T1000 (cell line): ENCODE measurements at regions not wholly inside any gene's neighbourhood (a gene's known extent, or its start where the extent isn't known, plus 50 kb on each side); places are given as distances from the start of the nearest gene placed in this dataset.

Experiments
- DNase-seq: peaks from one replicate; lab custom pipeline; 2025; ENCODE audit warnings: mixed read lengths; lab: John Stamatoyannopoulos, UW

- no peak for DNase-seq
Measured at GRCh38 chr20:58017970-58018530, 210.4 kb downstream of the ANKRD60 start.

- peak; percentile 87 for DNase-seq
Measured at GRCh38 chr20:58017231-58017969, 211.1 kb downstream of the ANKRD60 start.

GRCh38 chr20:58016779-58017178 lies 211.7 kb downstream of the ANKRD60 start:
- DNase-seq = no peak

GRCh38 chr20:58014628-58015315 lies 213.7 kb downstream of the ANKRD60 start:
- no peak for DNase-seq

GRCh38 chr20:58012731-58013510 lies 215.5 kb downstream of the ANKRD60 start:
- no peak for DNase-seq

- no peak for DNase-seq
Measured at GRCh38 chr20:58011947-58012610, 216.4 kb downstream of the ANKRD60 start.

- DNase-seq = no peak
Measured at GRCh38 chr20:58011106-58011946, 217.1 kb downstream of the ANKRD60 start.

- DNase-seq = no peak
Measured at GRCh38 chr20:58010666-58011065, 217.8 kb downstream of the ANKRD60 start.

- DNase-seq = no peak
Measured at GRCh38 chr20:58010186-58010585, 218.3 kb downstream of the ANKRD60 start.

GRCh38 chr20:58008866-58009265 lies 219.6 kb downstream of the ANKRD60 start:
- no peak for DNase-seq

- no peak for DNase-seq
Measured at GRCh38 chr20:58008413-58008812, 220.0 kb downstream of the ANKRD60 start.

GRCh38 chr20:58007947-58008346 lies 220.5 kb downstream of the ANKRD60 start:
- no peak for DNase-seq

GRCh38 chr20:58006346-58007316 lies 221.8 kb downstream of the ANKRD60 start:
- DNase-seq = no peak

GRCh38 chr20:58005581-58006345 lies 222.7 kb downstream of the ANKRD60 start:
- DNase-seq = no peak

GRCh38 chr20:58004900-58005299 lies 223.6 kb downstream of the ANKRD60 start:
- no peak for DNase-seq

GRCh38 chr20:58004146-58004545 lies 224.3 kb downstream of the ANKRD60 start:
- no peak for DNase-seq

- DNase-seq = no peak
Measured at GRCh38 chr20:58003525-58003924, 224.9 kb downstream of the ANKRD60 start.

- DNase-seq = no peak
Measured at GRCh38 chr20:58002901-58003300, 225.6 kb downstream of the ANKRD60 start.

GRCh38 chr20:58001946-58002345 lies 226.5 kb downstream of the ANKRD60 start:
- DNase-seq = no peak
